Chondrocyte (in vitro differentiated cells): ENCODE measurements at regions not wholly inside any gene's neighbourhood (a gene's known extent, or its start where the extent isn't known, plus 50 kb on each side); places are given as distances from the start of the nearest gene placed in this dataset.

Experiments
- DNase-seq: peaks from one replicate; pipeline ENCODE4 v3.0.0; 2021; ENCODE audit warnings: mixed read lengths, low spot score
- H3K27ac Mint-ChIP-seq: one replicate; pipeline ENCODE4 v1.8.0; 2021; ENCODE audit warnings: mild to moderate bottlenecking, moderate library complexity, mixed read lengths; ENCODE audit not compliant: unreplicated experiment
- H3K27me3 Mint-ChIP-seq: 2 replicates; pipeline ENCODE4 v1.8.0; 2021; ENCODE audit warnings: low read depth, mixed read lengths
- H3K36me3 Mint-ChIP-seq: 2 replicates; pipeline ENCODE4 v1.8.0; 2021; ENCODE audit warnings: low read depth, mixed read lengths
- H3K4me1 Mint-ChIP-seq: 2 replicates; pipeline ENCODE4 v1.8.0; 2021; ENCODE audit warnings: low read depth, mild to moderate bottlenecking, mixed read lengths
- H3K4me3 Mint-ChIP-seq: one replicate; pipeline ENCODE4 v1.8.0; 2021; ENCODE audit warnings: mild to moderate bottlenecking, moderate library complexity, mixed read lengths; ENCODE audit not compliant: unreplicated experiment
- H3K9me3 Mint-ChIP-seq: 2 replicates; pipeline ENCODE4 v1.8.0; 2021; ENCODE audit warnings: low read depth, mixed read lengths
- CTCF ChIP-seq: fragments of 200-600 bp; sonication (generic); IDR thresholded peaks from 2 replicates; pipeline ENCODE4 v1.5.0; 2021; ENCODE audit warnings: antibody characterized with exemption, mild to moderate bottlenecking, moderate library complexity

GRCh38 chr14:98288825-98289224 lies 983.2 kb downstream of the BCL11B start:
- no peaks in the 10 kb centered on the region for H3K36me3 Mint-ChIP-seq
- H3K4me3 Mint-ChIP-seq: no peak overlapping the region
- H3K9me3 Mint-ChIP-seq: peaks cover 15% of the 10 kb centered on the region
- no peaks in the 10 kb centered on the region for H3K27me3 Mint-ChIP-seq
- H3K4me1 Mint-ChIP-seq: no peaks in the 10 kb centered on the region
- DNase-seq: no peak
- no peak overlapping the region for H3K27ac Mint-ChIP-seq
- no peak for TF ChIP-seq CTCF

GRCh38 chr14:98290596-98290995 lies 981.4 kb downstream of the BCL11B start:
- Mint-ChIP-seq H3K9me3 (peaks cover 13% of the 10 kb centered on the region), H3K36me3 (no peaks in the 10 kb centered on the region), H3K27ac (no peak overlapping the region), H3K27me3 (no peaks in the 10 kb centered on the region), H3K4me1 (no peaks in the 10 kb centered on the region), H3K4me3 (no peak overlapping the region)
- TF ChIP-seq CTCF: no peak
- no peak for DNase-seq

GRCh38 chr14:98292191-98292590 lies 979.8 kb downstream of the BCL11B start:
- Mint-ChIP-seq H3K9me3 (peaks cover 8% of the 10 kb centered on the region), H3K36me3 (no peaks in the 10 kb centered on the region), H3K4me1 (no peaks in the 10 kb centered on the region), H3K27ac (no peak overlapping the region), H3K4me3 (no peak overlapping the region), H3K27me3 (no peaks in the 10 kb centered on the region)
- DNase-seq: no peak
- TF ChIP-seq CTCF: no peak

GRCh38 chr14:98293576-98293975 lies 978.4 kb downstream of the BCL11B start:
- no peaks in the 10 kb centered on the region for H3K27me3 Mint-ChIP-seq
- peaks cover 13% of the 10 kb centered on the region for H3K9me3 Mint-ChIP-seq

DNA sequence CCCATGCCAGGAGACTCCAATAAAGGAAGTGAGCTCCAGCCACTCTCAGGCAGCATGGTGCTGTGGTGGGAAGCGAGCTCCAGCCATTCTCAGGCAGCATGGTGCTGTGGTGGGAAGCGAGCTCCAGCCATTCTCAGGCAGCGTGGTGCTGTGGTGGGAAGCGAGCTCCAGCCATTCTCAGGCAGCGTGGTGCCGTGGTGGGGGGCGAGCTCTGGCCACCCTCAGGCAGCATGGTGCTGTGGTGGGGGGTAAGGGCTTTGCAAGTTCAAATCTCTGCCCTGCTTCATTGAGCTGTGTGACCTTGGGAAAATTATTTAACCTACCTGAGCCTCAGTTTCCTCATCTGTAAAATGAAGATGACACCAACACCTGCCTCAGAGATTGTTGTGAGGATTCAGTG lies 975.1 kb downstream of the BCL11B start:
- no peaks in the 10 kb centered on the region for H3K4me1 Mint-ChIP-seq
- H3K4me3 Mint-ChIP-seq: no peak overlapping the region
- no peaks in the 10 kb centered on the region for H3K36me3 Mint-ChIP-seq
- DNase-seq: no peak
- H3K9me3 Mint-ChIP-seq: peaks cover 17% of the 10 kb centered on the region
- TF ChIP-seq CTCF: no peak
- H3K27me3 Mint-ChIP-seq: no peaks in the 10 kb centered on the region
- H3K27ac Mint-ChIP-seq: no peak overlapping the region

More at GRCh38 chr14:98293576-98293975, 978.4 kb downstream of the BCL11B start:
- no peak for TF ChIP-seq CTCF
- DNase-seq: no peak
- no peak overlapping the region for H3K4me3 Mint-ChIP-seq
- no peaks in the 10 kb centered on the region for H3K36me3 Mint-ChIP-seq
- no peak overlapping the region for H3K27ac Mint-ChIP-seq
- H3K4me1 Mint-ChIP-seq: no peaks in the 10 kb centered on the region
